ENCODE measurements at regions not wholly inside any gene's neighbourhood (a gene's known extent, or its start where the extent isn't known, plus 50 kb on each side); places are given as distances from the start of the nearest gene placed in this dataset.

- H3K23me2 ChIP-seq (ENCODE audit: low read depth, low read length), result no peaks in the 10 kb centered on the region
- H3K36me3 ChIP-seq (ENCODE audit: control insufficient read depth in 2 of 4, insufficient read depth in 4 of 4, low read length in 3 of 4), result no peaks in the 10 kb centered on the region
- no peak overlapping the region for H2BK15ac ChIP-seq (ENCODE audit: low read length)
- CTCF ChIA-PET (ENCODE audit: partially characterized antibody), result no interaction called here
- no peak overlapping the region for H4K5ac ChIP-seq (ENCODE audit: insufficient read length, low read depth, low read length)
- no peak overlapping the region for H3K4ac ChIP-seq (replicated peaks; ENCODE audit: insufficient read length, low read depth, low read length)
- no peaks in the 10 kb centered on the region for H3K79me1 ChIP-seq (ENCODE audit: low read depth, low read length)
- no peak overlapping the region for H3K4me2 ChIP-seq (ENCODE audit: insufficient read depth in 1 of 2, low read depth in 2 of 2, low read length in 2 of 2)
- H3K9ac ChIP-seq (replicated peaks in 1 of 4; ENCODE audit: extremely low read depth in 1 of 4, low read depth in 3 of 4, low read length in 3 of 4), result no peak overlapping the region
- TF ChIP-seq KDM5A (IDR thresholded peaks at IDR 0.05; ENCODE audit: low read length) (no peak), EZH2 (IDR thresholded peaks at IDR 0.05; ENCODE audit: low read depth, low read length, severe bottlenecking) (no peak), GABPA (IDR thresholded peaks at IDR 0.05; ENCODE audit: borderline replicate concordance, insufficient read depth, low read length) (no peak), ATF3 (IDR thresholded peaks at IDR 0.05; ENCODE audit: insufficient read depth, low read depth, low read length) (no peak), POU5F1 (IDR thresholded peaks at IDR 0.05; ENCODE audit: low read depth, low read length) (no peak), FOSL1 (IDR thresholded peaks at IDR 0.05; ENCODE audit: insufficient read depth, low read depth, low read length) (no peak), TEAD4 (IDR thresholded peaks at IDR 0.05; ENCODE audit: low read depth, low read length) (no peak), MAFK (IDR thresholded peaks at IDR 0.05; ENCODE audit: low read depth, low read length) (no peak)
- peaks cover 0 to 2% (median 0%) of the 10 kb centered on the region in 4 experiments; a peak in 1 of 7 replicates for H3K4me1 ChIP-seq (replicated peaks in 1 of 4; ENCODE audit: control insufficient read depth in 3 of 4, insufficient read depth in 4 of 4, low read length in 3 of 4)
- no peaks in the 10 kb centered on the region for H3K9me3 ChIP-seq (ENCODE audit: insufficient read depth in 2 of 2, low read depth in 1 of 2, low read length in 1 of 2)
- H4K8ac ChIP-seq (ENCODE audit: extremely low read depth, insufficient read depth, low read length), result no peak overlapping the region
- H2BK20ac ChIP-seq (ENCODE audit: low read length), result no peak overlapping the region
- no peaks in the 10 kb centered on the region for H3K27me3 ChIP-seq (replicated peaks in 1 of 4; ENCODE audit: control insufficient read depth in 3 of 4, extremely low read depth in 1 of 4, insufficient read depth in 3 of 4, low read length in 3 of 4)
- no peak overlapping the region for H3K4me3 ChIP-seq (ENCODE audit: extremely low read depth in 1 of 4, insufficient read depth in 2 of 4, low read depth in 3 of 4, low read length in 4 of 4)
- H3K14ac ChIP-seq (ENCODE audit: insufficient read length), result no peak overlapping the region
- no peak overlapping the region for H2BK5ac ChIP-seq (ENCODE audit: low read depth, low read length)
- no peak overlapping the region for H2BK12ac ChIP-seq (ENCODE audit: low read depth, low read length)
- no peak for FAIRE-seq
- H3K56ac ChIP-seq (replicated peaks; ENCODE audit: insufficient read length, low read depth, low read length), result no peak overlapping the region
- H4K20me1 ChIP-seq (replicated peaks in 1 of 2; ENCODE audit: control insufficient read depth in 1 of 2, insufficient read depth in 2 of 2, low read length in 2 of 2), result no peaks in the 10 kb centered on the region
- no peak overlapping the region for H3K23ac ChIP-seq (ENCODE audit: insufficient read length)
- no peak overlapping the region for H3K27ac ChIP-seq (ENCODE audit: low read depth, low read length)
- no peaks in the 10 kb centered on the region for H3K79me2 ChIP-seq (ENCODE audit: control insufficient read depth in 1 of 2, insufficient read depth in 2 of 2, low read length in 2 of 2)
- POLR2A ChIA-PET (ENCODE audit: partially characterized antibody), result no interaction called here
- H2AK5ac ChIP-seq (ENCODE audit: low read depth, low read length), result no peak overlapping the region
- no peak overlapping the region for H3K18ac ChIP-seq (ENCODE audit: extremely low read depth, low read length)
- no peak overlapping the region for H2AFZ ChIP-seq (ENCODE audit: low read length)
- no peak overlapping the region for H4K91ac ChIP-seq (replicated peaks; ENCODE audit: insufficient read length, low read length)
- no peak overlapping the region for H2BK120ac ChIP-seq (replicated peaks; ENCODE audit: low read depth, low read length)
- WGBS, 2 experiments (ENCODE audit: extremely low coverage in 1 of 2, insufficient coverage in 1 of 2, insufficient read length in 1 of 2, insufficient replicate concordance in 2 of 2, low coverage in 1 of 2, low lambda C conversion rate in 2 of 2, missing lambda C conversion rate in 1 of 2), result 86% methylated on average over 2 of the region's 2 CpGs; no CpG with 5 or more reads in 1 of the 2 experiments
- no peak for DNase-seq (ENCODE audit: low read depth in 1 of 2, low spot score in 2 of 2)
Measured at GRCh38 chr5:98263084-98263483, 510.4 kb upstream of the RGMB start.

Measured in H1 (cell line).